ENCODE measurements at regions not wholly inside any gene's neighbourhood (a gene's known extent, or its start where the extent isn't known, plus 50 kb on each side); places are given as distances from the start of the nearest gene placed in this dataset.

DNA sequence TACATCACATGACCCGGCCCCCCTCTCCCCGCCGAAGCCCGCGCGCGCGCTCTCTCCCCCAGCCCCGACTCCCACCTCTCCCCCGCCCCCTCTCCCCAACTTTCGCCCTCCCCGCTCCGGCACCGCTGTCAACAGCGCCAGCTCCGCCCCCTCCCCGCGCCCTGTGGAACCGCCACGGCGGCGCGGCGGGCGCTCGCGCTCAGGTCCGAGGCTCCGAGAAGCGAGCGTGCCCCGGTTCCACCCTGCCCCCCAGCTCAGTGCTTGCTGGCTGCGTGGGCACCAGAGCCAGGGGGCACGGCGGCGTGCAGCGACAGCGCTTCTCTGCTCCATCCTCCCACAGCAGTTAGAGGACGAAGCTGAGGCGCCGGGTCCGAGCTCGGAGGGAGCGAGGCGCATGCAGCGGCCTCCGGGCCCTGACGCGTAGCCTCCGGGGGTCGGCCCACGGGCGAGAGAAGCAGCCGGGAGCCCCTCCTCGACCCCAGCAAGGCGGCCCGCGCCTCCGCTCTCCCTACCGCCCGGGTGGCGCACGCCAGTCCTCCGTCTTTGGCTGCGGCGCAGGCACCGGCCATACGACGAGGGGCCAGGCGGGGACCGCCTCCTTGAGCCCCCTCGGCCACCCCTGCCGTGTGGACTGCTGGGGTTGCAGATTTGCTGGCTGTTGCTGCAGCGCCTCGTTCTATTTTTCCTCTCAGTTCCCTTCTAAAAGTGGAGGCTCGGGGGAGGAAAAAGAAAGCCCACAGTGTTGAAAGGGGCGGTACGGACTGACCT lies 109.5 kb downstream of the KCNRG start:
- TF ChIP-seq POLR2AphosphoS5 (IDR thresholded peaks at IDR 0.05) (peak; percentile 49 to 55), POLR2A (IDR thresholded peaks at IDR 0.05) (peak in 1 of 4 donors; percentile 48), EP300 (IDR thresholded peaks at IDR 0.05) (no peak)
- TF ChIP-seq, protein P1, sequence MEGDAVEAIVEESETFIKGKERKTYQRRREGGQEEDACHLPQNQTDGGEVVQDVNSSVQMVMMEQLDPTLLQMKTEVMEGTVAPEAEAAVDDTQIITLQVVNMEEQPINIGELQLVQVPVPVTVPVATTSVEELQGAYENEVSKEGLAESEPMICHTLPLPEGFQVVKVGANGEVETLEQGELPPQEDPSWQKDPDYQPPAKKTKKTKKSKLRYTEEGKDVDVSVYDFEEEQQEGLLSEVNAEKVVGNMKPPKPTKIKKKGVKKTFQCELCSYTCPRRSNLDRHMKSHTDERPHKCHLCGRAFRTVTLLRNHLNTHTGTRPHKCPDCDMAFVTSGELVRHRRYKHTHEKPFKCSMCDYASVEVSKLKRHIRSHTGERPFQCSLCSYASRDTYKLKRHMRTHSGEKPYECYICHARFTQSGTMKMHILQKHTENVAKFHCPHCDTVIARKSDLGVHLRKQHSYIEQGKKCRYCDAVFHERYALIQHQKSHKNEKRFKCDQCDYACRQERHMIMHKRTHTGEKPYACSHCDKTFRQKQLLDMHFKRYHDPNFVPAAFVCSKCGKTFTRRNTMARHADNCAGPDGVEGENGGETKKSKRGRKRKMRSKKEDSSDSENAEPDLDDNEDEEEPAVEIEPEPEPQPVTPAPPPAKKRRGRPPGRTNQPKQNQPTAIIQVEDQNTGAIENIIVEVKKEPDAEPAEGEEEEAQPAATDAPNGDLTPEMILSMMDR (IDR thresholded peaks at IDR 0.05) = peak in 3 of 6 experiments; percentile 8 to 12 (median 8)
